Naive thymus-derived CD8-positive, alpha-beta T cell (primary cell): ENCODE measurements at regions not wholly inside any gene's neighbourhood (a gene's known extent, or its start where the extent isn't known, plus 50 kb on each side); places are given as distances from the start of the nearest gene placed in this dataset.

Experiments used
- ATAC-seq, 2 donors: fragments of 150-1000 bp; cut with Tn5 transposase in 1 of 2; sonication (Bioruptor Pico), chemical (Tn5 transposase) in 1 of 2; 1 replicate in 1 of 2; 2 replicates in 1 of 2; pipeline ENCODE4 v1.10.0; 2021; ENCODE audit warnings: mild to moderate bottlenecking in 2 of 2, moderate library complexity in 2 of 2
- POLR2A ChIA-PET: fragments of 350-600 bp; sonication (Branson Sonifier 250); formaldehyde crosslinking; loops from one replicate; lab custom pipeline; 2021; ENCODE audit warnings: antibody characterized with exemption; lab: Charles Lee
- DNase-seq, 10 donors: peaks; one replicate each; pipeline versions ENCODE4 v3.0.0 to v3.0.0-alpha.2; 2020 to 2022
- H3K27ac Mint-ChIP-seq, 10 donors: one replicate each; pipeline ENCODE4 v1.8.0; 2020 to 2022; ENCODE audit warnings: mild to moderate bottlenecking in 10 of 10, mixed read lengths in 10 of 10, moderate library complexity in 4 of 10, inconsistent platforms in 1 of 10
- H3K27me3 Mint-ChIP-seq, 5 donors: one replicate each; pipeline ENCODE4 v1.8.0; 2021 to 2022; ENCODE audit warnings: mixed read lengths in 5 of 5
- H3K36me3 Mint-ChIP-seq, 3 donors: one replicate each; pipeline ENCODE4 v1.8.0; 2020 to 2022; ENCODE audit warnings: mixed read lengths in 3 of 3, mild to moderate bottlenecking in 2 of 3, inconsistent platforms in 1 of 3
- H3K4me1 Mint-ChIP-seq, 4 donors: one replicate each; pipeline ENCODE4 v1.8.0; 2021 to 2022; ENCODE audit warnings: mixed read lengths in 4 of 4
- H3K4me3 Mint-ChIP-seq, 10 donors: one replicate each; pipeline ENCODE4 v1.8.0; 2020 to 2022; ENCODE audit warnings: mild to moderate bottlenecking in 10 of 10, mixed read lengths in 10 of 10, moderate library complexity in 6 of 10, inconsistent platforms in 1 of 10
- H3K9me3 Mint-ChIP-seq, 9 donors: one replicate each; pipeline ENCODE4 v1.8.0; 2020 to 2022; ENCODE audit warnings: mixed read lengths in 9 of 9, mild to moderate bottlenecking in 3 of 9, inconsistent platforms in 1 of 9, moderate library complexity in 1 of 9

GRCh38 chr2:160550048-160550447 is 56.4 kb upstream of the RBMS1 start:
- POLR2A ChIA-PET, result no interaction called here
- no peak for DNase-seq
- Mint-ChIP-seq H3K27ac (no peak overlapping the region), H3K9me3 (peaks cover 0 to 4% (median 0%) of the 10 kb centered on the region in 9 donors), H3K27me3 (peaks cover 1 to 11% (median 3%) of the 10 kb centered on the region in 5 donors), H3K4me1 (peaks cover 2 to 7% (median 4%) of the 10 kb centered on the region in 4 donors), H3K36me3 (peaks cover 0 to 3% (median 0%) of the 10 kb centered on the region in 3 donors), H3K4me3 (no peak overlapping the region)
- no peak for ATAC-seq

- H3K27ac Mint-ChIP-seq, result peak overlapping the region in 1 of 10 donors; percentile 15
- H3K4me3 Mint-ChIP-seq, result peak overlapping the region in 1 of 10 donors; percentile 58
- POLR2A ChIA-PET, result no interaction called here
These were observed 57.7 kb upstream of the RBMS1 start for GRCh38 chr2:160551259-160551658.

GRCh38 chr2:160555420-160556071 is 61.9 kb upstream of the RBMS1 start:
- H3K4me1 Mint-ChIP-seq, result peaks cover 2 to 6% (median 3%) of the 10 kb centered on the region in 4 donors
- no peak overlapping the region for H3K4me3 Mint-ChIP-seq
- DNase-seq (no peak), ATAC-seq (no peak)
- peaks cover 1 to 11% (median 3%) of the 10 kb centered on the region in 5 donors for H3K27me3 Mint-ChIP-seq
- H3K36me3 Mint-ChIP-seq, result no peaks in the 10 kb centered on the region
- no peak overlapping the region for H3K27ac Mint-ChIP-seq
- POLR2A ChIA-PET, result no interaction called here
- H3K9me3 Mint-ChIP-seq, result peaks cover 0 to 4% (median 0%) of the 10 kb centered on the region in 9 donors

More at GRCh38 chr2:160551259-160551658, 57.7 kb upstream of the RBMS1 start:
- no peak for DNase-seq
- Mint-ChIP-seq H3K9me3 (peaks cover 0 to 4% (median 0%) of the 10 kb centered on the region in 9 donors), H3K4me1 (peaks cover 2 to 7% (median 4%) of the 10 kb centered on the region in 4 donors), H3K27me3 (peaks cover 1 to 11% (median 3%) of the 10 kb centered on the region in 5 donors), H3K36me3 (peaks cover 0 to 3% (median 0%) of the 10 kb centered on the region in 3 donors)
- no peak for ATAC-seq

- Mint-ChIP-seq H3K36me3 (no peaks in the 10 kb centered on the region), H3K9me3 (peaks cover 0 to 4% (median 0%) of the 10 kb centered on the region in 9 donors), H3K4me1 (peaks cover 0 to 2% (median 0%) of the 10 kb centered on the region in 4 donors), H3K4me3 (no peak overlapping the region), H3K27ac (no peak overlapping the region), H3K27me3 (peaks cover 0 to 7% (median 1%) of the 10 kb centered on the region in 5 donors)
- DNase-seq (no peak), ATAC-seq (no peak)
- POLR2A ChIA-PET, result no interaction called here
These were observed 64.3 kb upstream of the RBMS1 start for GRCh38 chr2:160557903-160558302.

GRCh38 chr2:160558531-160558930 is 64.9 kb upstream of the RBMS1 start:
- ATAC-seq (no peak), DNase-seq (no peak)
- no peak overlapping the region for H3K27ac Mint-ChIP-seq
- H3K36me3 Mint-ChIP-seq, result no peaks in the 10 kb centered on the region
- peaks cover 0 to 2% (median 0%) of the 10 kb centered on the region in 4 donors for H3K4me1 Mint-ChIP-seq
- POLR2A ChIA-PET, result no interaction called here
- no peak overlapping the region for H3K4me3 Mint-ChIP-seq
- H3K27me3 Mint-ChIP-seq, result peaks cover 0 to under 1% (median 0%) of the 10 kb centered on the region in 5 donors
- H3K9me3 Mint-ChIP-seq, result peaks cover 0 to 4% (median 0%) of the 10 kb centered on the region in 9 donors

GRCh38 chr2:160561551-160562295 is 68.1 kb upstream of the RBMS1 start:
- Mint-ChIP-seq H3K27me3 (peaks cover 0 to 2% (median 0%) of the 10 kb centered on the region in 5 donors), H3K4me3 (no peak overlapping the region), H3K9me3 (peaks cover 0 to 4% (median 0%) of the 10 kb centered on the region in 9 donors), H3K27ac (no peak overlapping the region), H3K36me3 (no peaks in the 10 kb centered on the region), H3K4me1 (peaks cover 6 to 20% (median 12%) of the 10 kb centered on the region in 4 donors)
- DNase-seq (no peak), ATAC-seq (no peak)
- POLR2A ChIA-PET, result interaction anchor here (0.7 kb wide), 1 partner anchor 18 kb away, joined by 3 read pairs; no protein-coding TSS in a partner anchor

- H3K27ac Mint-ChIP-seq, result peak overlapping the region in 1 of 10 donors; percentile 10
- ATAC-seq, result no peak
- no peak for DNase-seq
- H3K9me3 Mint-ChIP-seq, result peaks cover 0 to 4% (median 0%) of the 10 kb centered on the region in 9 donors
- peaks cover 0 to 2% (median 0%) of the 10 kb centered on the region in 5 donors for H3K27me3 Mint-ChIP-seq
- peaks cover 6 to 20% (median 12%) of the 10 kb centered on the region in 4 donors for H3K4me1 Mint-ChIP-seq
- POLR2A ChIA-PET, result no interaction called here
- H3K4me3 Mint-ChIP-seq, result no peak overlapping the region
- H3K36me3 Mint-ChIP-seq, result no peaks in the 10 kb centered on the region
These were observed 69.1 kb upstream of the RBMS1 start for GRCh38 chr2:160562730-160563129.

- DNase-seq (peak in 1 of 10 donors; percentile 2), ATAC-seq (no peak)
- Mint-ChIP-seq H3K4me3 (peak overlapping the region in 2 of 10 donors; percentile 1), H3K4me1 (peaks cover 6 to 20% (median 12%) of the 10 kb centered on the region in 4 donors), H3K36me3 (no peaks in the 10 kb centered on the region), H3K27me3 (peaks cover 0 to 2% (median 0%) of the 10 kb centered on the region in 5 donors), H3K27ac (peak overlapping the region in 2 of 10 donors; percentile 40 to 61), H3K9me3 (no peaks in the 10 kb centered on the region)
- POLR2A ChIA-PET, result no interaction called here
These were observed 71.0 kb upstream of the RBMS1 start for GRCh38 chr2:160564591-160564990.

- ATAC-seq (no peak), DNase-seq (no peak)
- Mint-ChIP-seq H3K36me3 (no peaks in the 10 kb centered on the region), H3K27ac (peak overlapping the region in 1 of 10 donors; percentile 9), H3K4me3 (no peak overlapping the region), H3K9me3 (no peaks in the 10 kb centered on the region), H3K4me1 (peaks cover 6 to 20% (median 12%) of the 10 kb centered on the region in 4 donors), H3K27me3 (peaks cover 0 to 2% (median 0%) of the 10 kb centered on the region in 5 donors)
- POLR2A ChIA-PET, result no interaction called here
These were observed 71.7 kb upstream of the RBMS1 start for GRCh38 chr2:160565099-160565845.

GRCh38 chr2:160566717-160567116 is 73.1 kb upstream of the RBMS1 start:
- Mint-ChIP-seq H3K4me1 (peaks cover 10 to 20% (median 12%) of the 10 kb centered on the region in 4 donors), H3K4me3 (no peak overlapping the region), H3K9me3 (peaks cover 0 to 4% (median 1%) of the 10 kb centered on the region in 9 donors), H3K36me3 (peaks cover 0 to 3% (median 3%) of the 10 kb centered on the region in 3 donors), H3K27me3 (peaks cover 0 to 2% (median 0%) of the 10 kb centered on the region in 5 donors), H3K27ac (no peak overlapping the region)
- DNase-seq (no peak), ATAC-seq (no peak)
- POLR2A ChIA-PET, result no interaction called here

GRCh38 chr2:160568856-160569255 is 75.2 kb upstream of the RBMS1 start:
- H3K27me3 Mint-ChIP-seq, result peaks cover 0 to 2% (median 0%) of the 10 kb centered on the region in 5 donors
- no peak for ATAC-seq
- H3K36me3 Mint-ChIP-seq, result peaks cover 0 to 9% (median 6%) of the 10 kb centered on the region in 3 donors
- no peak overlapping the region for H3K27ac Mint-ChIP-seq
- DNase-seq, result no peak
- peaks cover 0 to 20% (median 9%) of the 10 kb centered on the region in 9 donors for H3K9me3 Mint-ChIP-seq
- peaks cover 10 to 20% (median 11%) of the 10 kb centered on the region in 4 donors for H3K4me1 Mint-ChIP-seq
- no peak overlapping the region for H3K4me3 Mint-ChIP-seq
- POLR2A ChIA-PET, result no interaction called here

GRCh38 chr2:160570376-160570775 is 76.8 kb upstream of the RBMS1 start:
- POLR2A ChIA-PET, result interaction anchor here (0.5 kb wide), 1 partner anchor 180 kb away, joined by 6 read pairs; no protein-coding TSS in a partner anchor
- peaks cover 0 to 2% (median 0%) of the 10 kb centered on the region in 5 donors for H3K27me3 Mint-ChIP-seq
- H3K27ac Mint-ChIP-seq, result no peak overlapping the region
- no peak for ATAC-seq
- H3K36me3 Mint-ChIP-seq, result peaks cover 0 to 9% (median 6%) of the 10 kb centered on the region in 3 donors
- no peak overlapping the region for H3K4me3 Mint-ChIP-seq
- DNase-seq, result no peak
- H3K4me1 Mint-ChIP-seq, result peaks cover 0 to 7% (median 2%) of the 10 kb centered on the region in 4 donors
- peaks cover 0 to 20% (median 9%) of the 10 kb centered on the region in 9 donors for H3K9me3 Mint-ChIP-seq
